K562 (cell line): ENCODE measurements at regions not wholly inside any gene's neighbourhood (a gene's known extent, or its start where the extent isn't known, plus 50 kb on each side); places are given as distances from the start of the nearest gene placed in this dataset.

ENCODE experiments used
- ATAC-seq: fragments of 200-7000 bp; cut with Tn5 transposase; 3 replicates; pipeline ENCODE4 v1.9.1; 2020; ENCODE audit warnings: moderate library complexity
- BruUV-seq: library from RNA; stranded (reverse); fragments of 400-500 nt; replicated peaks from 2 replicates; lab custom pipeline; 2021; lab: Mats Ljungman, UMichigan
- CTCF ChIA-PET: fragments of 300-600 bp; formaldehyde crosslinking; extraction: SDS; loops from one replicate; lab custom pipeline; 2021; ENCODE audit warnings: low intra/inter-chr PET ratio; lab: Yijun Ruan, JAX
- POLR2A ChIA-PET: fragments of 300-600, 350-650 bp; sonication (Branson Sonifier 250); formaldehyde crosslinking; extraction: SDS; loops from one replicate; lab custom pipeline; 2021; ENCODE audit warnings: antibody characterized with exemption, inconsistent platforms; lab: Yijun Ruan, JAX
- DNase-seq, 4 experiments: peaks; one replicate each; pipeline versions ENCODE4 v3.0.0 to v3.0.0-alpha.2; 2011 to 2018; ENCODE audit warnings: low spot score in 3 of 4, mixed read lengths in 3 of 4; ENCODE audit errors: extremely low read depth in 1 of 4
- FAIRE-seq: peaks from 2 replicates; lab custom pipeline; 2011; peaks lifted over from hg19 to GRCh38; lab: Jason Lieb, UNC
- H2AFZ ChIP-seq: 2 replicates; pipeline ENCODE4 v1.6.0; 2011; ENCODE audit warnings: low read depth, low read length, control low read depth, inconsistent platforms
- H3K27ac ChIP-seq: fragments of 200-600 bp; 3 replicates; pipeline ENCODE4 v1.8.0; 2011; ENCODE audit warnings: low read depth, mild to moderate bottlenecking, control low read depth, inconsistent platforms, low read length, moderate library complexity, mixed read lengths; ENCODE audit errors: extremely low read depth
- H3K27me3 ChIP-seq, 2 experiments: fragments of 300-600 bp in 1 of 2; 2 replicates in 1 of 2; 3 replicates in 1 of 2; pipeline versions ENCODE4 v1.6.0 to v1.8.0; 2011; ENCODE audit warnings: inconsistent platforms in 2 of 2, low read length in 2 of 2, mild to moderate bottlenecking in 1 of 2, mixed read lengths in 1 of 2, moderate library complexity in 1 of 2; ENCODE audit not compliant: control insufficient read depth in 2 of 2, insufficient read depth in 2 of 2
- H3K36me3 ChIP-seq: fragments of 300-600 bp; 3 replicates; pipeline ENCODE4 v1.8.0; 2011; ENCODE audit warnings: mild to moderate bottlenecking, low read length, inconsistent platforms; ENCODE audit not compliant: control insufficient read depth, insufficient read depth
- H3K4me1 ChIP-seq, 2 experiments: fragments of 200-600 bp in 1 of 2; replicated peaks in 1 of 2; 2 replicates in 1 of 2; 3 replicates in 1 of 2; pipeline versions ENCODE4 v1.5.1 to v1.8.0; 2011; ENCODE audit warnings: inconsistent platforms in 2 of 2, low read length in 2 of 2, mild to moderate bottlenecking in 1 of 2, mixed read lengths in 1 of 2, moderate library complexity in 1 of 2; ENCODE audit not compliant: control insufficient read depth in 2 of 2, insufficient read depth in 2 of 2
- H3K4me2 ChIP-seq: 2 replicates; pipeline ENCODE4 v1.6.1; 2011; ENCODE audit warnings: low read length, control low read depth, inconsistent platforms, mixed read lengths; ENCODE audit not compliant: insufficient read depth
- H3K4me3 ChIP-seq: fragments of 200-600 bp; sonication (generic), shearing (Covaris generic); 2 replicates; pipeline ENCODE4 v1.5.1; 2016; ENCODE audit warnings: control low read depth, inconsistent platforms
- H3K79me2 ChIP-seq: fragments of 200-600 bp; 3 replicates; pipeline ENCODE4 v1.8.0; 2011; ENCODE audit warnings: low read length, inconsistent platforms; ENCODE audit not compliant: control insufficient read depth, insufficient read depth
- H3K9ac ChIP-seq, 2 experiments: 2 replicates each; pipeline versions ENCODE4 v1.6.0 to v1.6.1; 2011; ENCODE audit warnings: low read depth in 2 of 2, low read length in 2 of 2, control low read depth in 1 of 2, inconsistent platforms in 1 of 2, mild to moderate bottlenecking in 1 of 2, mixed read lengths in 1 of 2; ENCODE audit not compliant: insufficient read depth in 1 of 2
- H3K9me1 ChIP-seq: one replicate; pipeline ENCODE4 v1.6.0; 2011; ENCODE audit warnings: inconsistent platforms, mild to moderate bottlenecking, low read length, moderate library complexity; ENCODE audit not compliant: control insufficient read depth, insufficient read depth
- H3K9me3 ChIP-seq: replicated peaks from 2 replicates; pipeline ENCODE4 v1.5.1; 2011; ENCODE audit warnings: low read depth, low read length, inconsistent platforms; ENCODE audit not compliant: control insufficient read depth, insufficient read depth
- H4K20me1 ChIP-seq: replicated peaks from 2 replicates; pipeline ENCODE4 v1.6.1; 2011; ENCODE audit warnings: low read length, inconsistent platforms, mixed read lengths; ENCODE audit not compliant: control insufficient read depth, insufficient read depth
- ARID3B ChIP-seq: fragments of 250-450 bp; sonication (Bioruptor Pico); IDR thresholded peaks from 2 replicates; pipeline ENCODE4 v1.4.0; 2020; ENCODE audit warnings: borderline replicate concordance
- ERF ChIP-seq: fragments of 450-650 bp; formaldehyde crosslinking; IDR thresholded peaks from 2 replicates; pipeline ENCODE4 v1.4.0; 2020; ENCODE audit warnings: mild to moderate bottlenecking, mixed read lengths
- GABPB2 ChIP-seq: fragments of 250-450 bp; sonication (Bioruptor Pico); conservative IDR thresholded peaks from 2 replicates; pipeline ENCODE4 v1.5.1; 2021; ENCODE audit warnings: mild to moderate bottlenecking
- MAFF ChIP-seq: IDR thresholded peaks from 2 replicates; pipeline ENCODE4 v1.6.1; 2012; ENCODE audit warnings: low read length, improper control_type of control experiment
- RNF219 ChIP-seq: fragments of 250-450 bp; sonication (Bioruptor Pico); IDR thresholded peaks from 2 replicates; pipeline ENCODE4 v1.5.0; 2022; ENCODE audit warnings: mild to moderate bottlenecking
- SRSF1 ChIP-seq: fragments of 200-400 bp; formaldehyde crosslinking; IDR thresholded peaks from 2 replicates; pipeline ENCODE4 v1.6.1; 2017; ENCODE audit warnings: mild to moderate bottlenecking, low read depth, low read length, moderate library complexity
- USF1 ChIP-seq: sonication (generic); formaldehyde crosslinking; IDR thresholded peaks from 2 replicates; pipeline ENCODE4 v1.9.0; 2022; ENCODE audit warnings: mild to moderate bottlenecking, missing genetic modification reagents
- XRCC3 ChIP-seq: fragments of 450-650 bp; IDR thresholded peaks from 2 replicates; pipeline ENCODE4 v1.6.1; 2017; ENCODE audit warnings: mild to moderate bottlenecking, moderate library complexity
- ZNF830 ChIP-seq: fragments of 250-450 bp; sonication (Bioruptor Pico); IDR thresholded peaks from 2 replicates; pipeline ENCODE4 v1.5.0; 2021; ENCODE audit warnings: mild to moderate bottlenecking
- WGBS: fragments of 100-300 bp; shearing (Covaris generic); methylation state at CpG from one replicate; pipeline ENCODE4 v1.1.6; 2016; ENCODE audit warnings: low coverage, mixed read lengths; ENCODE audit not compliant: insufficient coverage; ENCODE audit errors: missing lambda C conversion rate; 5-methylcytosine and 5-hydroxymethylcytosine counted together
- in situ Hi-C: fragments of 300-500 bp; cut with MboI; formaldehyde crosslinking; loops from 4 replicates; pipeline ENCODE4 v1.15.0; 2018; ENCODE audit warnings: inconsistent platforms, mixed read lengths
- intact Hi-C: fragments of 100-400 bp; cut with micrococcal nuclease; formaldehyde crosslinking; loops from 2 replicates; pipeline ENCODE4 v1.14.2; 2022

- TF ChIP-seq RNF219 = no peak
- no peak for TF ChIP-seq ARID3B (CRISPR knock-in tag)
- TF ChIP-seq SRSF1 = no peak
- no peak for TF ChIP-seq ZNF830 (CRISPR knock-in tag)
- no peak for TF ChIP-seq GABPB2
- TF ChIP-seq USF1 (CRISPR knock-in tag) = no peak
- no peak for TF ChIP-seq MAFF
Measured at GRCh38 chr9:1453636-1454035, 403.5 kb downstream of the DMRT2 start (continued).

GRCh38 chr9:1454211-1454610 is 404.1 kb downstream of the DMRT2 start:
- H3K9me3 ChIP-seq = no peaks in the 10 kb centered on the region
- H3K36me3 ChIP-seq = no peaks in the 10 kb centered on the region
- no peak overlapping the region for H3K27ac ChIP-seq
- no peaks in the 10 kb centered on the region for H3K4me1 ChIP-seq
- no peak overlapping the region for H2AFZ ChIP-seq
- no peak for DNase-seq
- no peaks in the 10 kb centered on the region for H3K79me2 ChIP-seq
- POLR2A ChIA-PET = no interaction called here
- in situ Hi-C loops = no loop called here
- H3K9ac ChIP-seq = no peak overlapping the region
- no TSS peak for BruUV-seq
- no CpG with 5 or more reads among the region's 1 CpG for WGBS
- CTCF ChIA-PET = no interaction called here
- TF ChIP-seq ERF (no peak), XRCC3 (no peak)
- TF ChIP-seq, all 486 proteins: peak for 0
- Histone ChIP-seq H3K4me3 (no peak overlapping the region), H4K20me1 (no peaks in the 10 kb centered on the region), H3K27me3 (no peaks in the 10 kb centered on the region), H3K9me1 (no peaks in the 10 kb centered on the region), H3K4me2 (no peak overlapping the region)
- intact Hi-C loops = no loop called here
- no peak for FAIRE-seq
- no peak for ATAC-seq
